Heart left ventricle (tissue), 13 donors: ENCODE measurements at regions not wholly inside any gene's neighbourhood (a gene's known extent, or its start where the extent isn't known, plus 50 kb on each side); places are given as distances from the start of the nearest gene placed in this dataset.

Source experiments
- POLR2A ChIP-seq, 2 donors: fragments of 450-650 bp; IDR thresholded peaks; one replicate each; pipeline ENCODE4 v1.6.1; 2017; ENCODE audit warnings: antibody characterized with exemption in 2 of 2, mild to moderate bottlenecking in 2 of 2, moderate library complexity in 2 of 2
- TF ChIP-seq, protein P1 (sequence below), 12 donors: fragments of 200-600 bp; sonication (generic) in 4 of 12; IDR thresholded peaks; one replicate each; pipeline versions ENCODE4 v1.5.0 to v1.8.0; 2018 to 2022; ENCODE audit warnings: antibody characterized with exemption in 12 of 12, mild to moderate bottlenecking in 5 of 12
- donor health status: ischemic (EF 13 %, LVEDD 7.1; RV severe dilation, severe dysfunction).
- donor health status: DM: no; HTN: yes; CAD: no.
- donor health status: DM: no; HTN: no; CAD: no.
- donor health status: ischemic (EF 25% LVEDD 6.9; RV normal size, moderate dysfunction).
- donor health status: ischemic (EF 25% LVEDD 5.7; RV mildly dilated, moderate dysfunction).
- donor health status: ischemic (EF 35%, LVEDD 5.7; RV mildly dilated, moderate dysfunction).
- donor health status: nonischemic (EF 11% LVEDD 7.7; RV severe dilation, severe dysfunction).
- donor health status: DM: yes; HTN: yes; CAD: no.
- donor health status: PGD.
- donor health status: ischemic (EF 29% LVEDD 5.4; RV normal size, mild dysfunction).
- donor health status: nonischemic (EF 23%, LVEDD 6.1; RV moderate dilation, normal function).

DNA sequence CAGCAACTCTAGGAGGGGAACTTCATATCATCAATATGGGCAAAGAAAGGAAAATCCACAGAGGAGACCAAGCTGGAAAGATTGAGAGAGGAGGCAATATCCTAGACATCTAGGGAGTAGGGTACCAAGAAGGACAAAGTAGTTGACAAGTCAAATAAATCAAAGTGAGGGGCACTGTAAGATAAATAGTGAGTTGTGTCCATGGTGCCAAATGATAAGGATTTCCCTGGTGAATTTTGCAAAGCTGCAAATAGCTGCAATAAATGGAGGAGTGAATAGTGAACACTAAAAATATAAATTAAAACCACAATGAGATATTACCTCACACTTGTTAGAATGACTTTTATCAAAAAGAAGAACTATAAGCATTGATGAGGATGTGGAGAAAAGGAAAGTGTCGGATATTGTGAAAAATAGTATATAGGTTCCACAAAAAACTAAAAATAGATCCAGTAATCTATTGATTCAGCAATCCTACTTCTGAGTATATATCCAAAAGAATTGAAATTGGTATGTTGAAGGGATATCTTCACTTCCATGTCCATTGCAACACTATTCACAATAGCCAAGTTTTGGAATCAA lies 258.2 kb upstream of the FN1 start:
- TF ChIP-seq POLR2A (IDR thresholded peaks at IDR 0.05) = no peak
- TF ChIP-seq, protein P1, sequence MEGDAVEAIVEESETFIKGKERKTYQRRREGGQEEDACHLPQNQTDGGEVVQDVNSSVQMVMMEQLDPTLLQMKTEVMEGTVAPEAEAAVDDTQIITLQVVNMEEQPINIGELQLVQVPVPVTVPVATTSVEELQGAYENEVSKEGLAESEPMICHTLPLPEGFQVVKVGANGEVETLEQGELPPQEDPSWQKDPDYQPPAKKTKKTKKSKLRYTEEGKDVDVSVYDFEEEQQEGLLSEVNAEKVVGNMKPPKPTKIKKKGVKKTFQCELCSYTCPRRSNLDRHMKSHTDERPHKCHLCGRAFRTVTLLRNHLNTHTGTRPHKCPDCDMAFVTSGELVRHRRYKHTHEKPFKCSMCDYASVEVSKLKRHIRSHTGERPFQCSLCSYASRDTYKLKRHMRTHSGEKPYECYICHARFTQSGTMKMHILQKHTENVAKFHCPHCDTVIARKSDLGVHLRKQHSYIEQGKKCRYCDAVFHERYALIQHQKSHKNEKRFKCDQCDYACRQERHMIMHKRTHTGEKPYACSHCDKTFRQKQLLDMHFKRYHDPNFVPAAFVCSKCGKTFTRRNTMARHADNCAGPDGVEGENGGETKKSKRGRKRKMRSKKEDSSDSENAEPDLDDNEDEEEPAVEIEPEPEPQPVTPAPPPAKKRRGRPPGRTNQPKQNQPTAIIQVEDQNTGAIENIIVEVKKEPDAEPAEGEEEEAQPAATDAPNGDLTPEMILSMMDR (IDR thresholded peaks at IDR 0.05) = no peak
